Ovary (tissue), 3 donors: ENCODE measurements at regions not wholly inside any gene's neighbourhood (a gene's known extent, or its start where the extent isn't known, plus 50 kb on each side); places are given as distances from the start of the nearest gene placed in this dataset.

Experiments
- POLR2A ChIP-seq: fragments of 450-650 bp; IDR thresholded peaks from one replicate; pipeline ENCODE4 v1.6.1; 2017; ENCODE audit warnings: antibody characterized with exemption, mild to moderate bottlenecking, moderate library complexity
- TF ChIP-seq, protein P1 (sequence below), 3 donors: fragments of 450-650 bp in 2 of 3; fragments of 200-600 bp in 1 of 3; IDR thresholded peaks; one replicate each; pipeline versions ENCODE4 v1.5.1 to v1.8.0; 2016 to 2022; ENCODE audit warnings: antibody characterized with exemption in 3 of 3, mild to moderate bottlenecking in 1 of 3
- donor health status: DM: no; HTN: no; CAD: no.

DNA sequence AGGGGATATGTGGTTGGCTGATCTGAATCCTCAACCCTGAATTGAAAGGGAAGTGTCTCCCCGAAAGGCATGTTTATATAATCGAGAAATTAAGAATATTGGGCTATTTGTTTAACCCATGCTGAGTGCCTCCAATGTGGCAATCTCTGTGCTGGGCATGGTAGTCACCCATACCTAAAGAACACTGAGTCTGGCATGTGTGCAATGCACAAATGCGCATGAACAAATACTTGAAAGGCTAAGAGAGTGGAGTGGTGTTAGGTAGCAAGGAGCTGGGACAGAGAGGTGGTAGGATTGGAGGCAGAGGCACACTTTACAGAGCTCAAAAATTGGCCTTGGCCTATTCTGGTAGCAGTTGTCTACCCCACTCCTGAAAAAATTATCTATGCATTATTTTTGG is 645.1 kb upstream of the FAM98A start:
- TF ChIP-seq, protein P1, sequence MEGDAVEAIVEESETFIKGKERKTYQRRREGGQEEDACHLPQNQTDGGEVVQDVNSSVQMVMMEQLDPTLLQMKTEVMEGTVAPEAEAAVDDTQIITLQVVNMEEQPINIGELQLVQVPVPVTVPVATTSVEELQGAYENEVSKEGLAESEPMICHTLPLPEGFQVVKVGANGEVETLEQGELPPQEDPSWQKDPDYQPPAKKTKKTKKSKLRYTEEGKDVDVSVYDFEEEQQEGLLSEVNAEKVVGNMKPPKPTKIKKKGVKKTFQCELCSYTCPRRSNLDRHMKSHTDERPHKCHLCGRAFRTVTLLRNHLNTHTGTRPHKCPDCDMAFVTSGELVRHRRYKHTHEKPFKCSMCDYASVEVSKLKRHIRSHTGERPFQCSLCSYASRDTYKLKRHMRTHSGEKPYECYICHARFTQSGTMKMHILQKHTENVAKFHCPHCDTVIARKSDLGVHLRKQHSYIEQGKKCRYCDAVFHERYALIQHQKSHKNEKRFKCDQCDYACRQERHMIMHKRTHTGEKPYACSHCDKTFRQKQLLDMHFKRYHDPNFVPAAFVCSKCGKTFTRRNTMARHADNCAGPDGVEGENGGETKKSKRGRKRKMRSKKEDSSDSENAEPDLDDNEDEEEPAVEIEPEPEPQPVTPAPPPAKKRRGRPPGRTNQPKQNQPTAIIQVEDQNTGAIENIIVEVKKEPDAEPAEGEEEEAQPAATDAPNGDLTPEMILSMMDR (IDR thresholded peaks at IDR 0.05) = no peak
- no peak for TF ChIP-seq POLR2A
